Suprapubic skin (tissue), 2 donors: ENCODE measurements at regions not wholly inside any gene's neighbourhood (a gene's known extent, or its start where the extent isn't known, plus 50 kb on each side); places are given as distances from the start of the nearest gene placed in this dataset.

Experiments used
- EP300 ChIP-seq: sonication (generic); formaldehyde crosslinking; IDR thresholded peaks from one replicate; pipeline ENCODE4 v1.6.1; 2017; ENCODE audit warnings: antibody characterized with exemption
- POLR2A ChIP-seq, 2 donors: fragments of 450-650 bp; IDR thresholded peaks; one replicate each; pipeline ENCODE4 v1.6.1; 2017; ENCODE audit warnings: antibody characterized with exemption in 2 of 2, mild to moderate bottlenecking in 2 of 2, moderate library complexity in 2 of 2

- TF ChIP-seq POLR2A (IDR thresholded peaks at IDR 0.05) (no peak), EP300 (no peak)
Observed at GRCh38 chr5:88557131-88557530, 288.5 kb upstream of the TMEM161B start.
